HL-60 (cell line): ENCODE measurements at regions not wholly inside any gene's neighbourhood (a gene's known extent, or its start where the extent isn't known, plus 50 kb on each side); places are given as distances from the start of the nearest gene placed in this dataset. TPM values are rescaled to one million over a fixed set of nuclear protein-coding genes. Genes with fewer than 3 reads are reported as not detected.

Experiments
- DNase-seq, 2 experiments: peaks; one replicate each; pipeline ENCODE4 v3.0.0-alpha.2; 2010 to 2020; ENCODE audit warnings: low read depth in 1 of 2, low spot score in 1 of 2
- H3K27ac ChIP-seq: fragments of 250-450 bp; sonication (Bioruptor Pico); replicated peaks from 2 replicates; pipeline ENCODE4 v1.5.1; 2020; ENCODE audit warnings: mild to moderate bottlenecking, moderate library complexity
- H3K27me3 ChIP-seq: fragments of 250-450 bp; sonication (Bioruptor Pico); 2 replicates; pipeline ENCODE4 v1.5.1; 2021; ENCODE audit warnings: mild to moderate bottlenecking, moderate library complexity; ENCODE audit not compliant: insufficient read depth, poor library complexity, severe bottlenecking
- H3K4me3 ChIP-seq: replicated peaks from 2 replicates; pipeline ENCODE4 v1.5.1; 2011; ENCODE audit warnings: mild to moderate bottlenecking, control low read depth, low read length; ENCODE audit not compliant: insufficient read depth
- GABPA ChIP-seq: IDR thresholded peaks from 2 replicates; pipeline ENCODE4 v1.6.1; 2012; ENCODE audit warnings: low read depth
- POLR2AphosphoS5 ChIP-seq: IDR thresholded peaks from 2 replicates; pipeline ENCODE4 v1.6.1; 2012; ENCODE audit warnings: low read depth
- SPI1 ChIP-seq: IDR thresholded peaks from 2 replicates; pipeline ENCODE4 v1.6.1; 2012; ENCODE audit warnings: low read depth, mild to moderate bottlenecking, borderline replicate concordance
- microRNA-seq: library from miRNA; unstranded; fragments of <30 nt; microRNA quantifications from one replicate; pipeline ENCODE4, GENCODE V29; 2018
- TF ChIP-seq, protein P1 (sequence below): IDR thresholded peaks from 2 replicates; pipeline ENCODE4 v1.6.1; 2012; ENCODE audit warnings: low read depth; ENCODE audit not compliant: insufficient replicate concordance
- TF ChIP-seq, protein P2 (sequence below): IDR thresholded peaks from one replicate; pipeline ENCODE4 v1.5.1; 2011; ENCODE audit warnings: low read length, control low read depth, inconsistent platforms; ENCODE audit not compliant: insufficient read depth

DNA sequence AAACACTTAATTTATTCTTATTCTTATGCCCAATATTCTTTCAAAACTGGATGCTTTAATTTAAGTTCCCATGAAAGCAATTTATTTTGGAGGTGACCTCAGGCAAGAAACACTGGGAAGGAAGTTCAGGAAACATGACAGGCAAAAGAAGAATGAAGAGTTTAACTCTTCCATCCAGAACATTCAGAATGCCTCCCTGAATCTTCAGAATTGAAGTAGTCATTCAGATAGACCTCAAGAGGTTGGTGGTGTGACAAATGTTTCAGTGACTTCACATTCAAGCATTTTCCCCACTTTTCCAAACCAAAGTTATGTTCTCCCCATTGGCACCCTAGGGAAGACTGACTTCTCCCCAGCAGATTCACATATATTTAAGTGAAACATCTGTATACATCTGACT lies 110.5 kb downstream of the HAO1 start:
- no peak overlapping the region for H3K4me3 ChIP-seq
- H3K27me3 ChIP-seq = peaks cover 2% of the 10 kb centered on the region
- TF ChIP-seq POLR2AphosphoS5 (no peak), GABPA (no peak), SPI1 (no peak)
- TF ChIP-seq, protein P1, sequence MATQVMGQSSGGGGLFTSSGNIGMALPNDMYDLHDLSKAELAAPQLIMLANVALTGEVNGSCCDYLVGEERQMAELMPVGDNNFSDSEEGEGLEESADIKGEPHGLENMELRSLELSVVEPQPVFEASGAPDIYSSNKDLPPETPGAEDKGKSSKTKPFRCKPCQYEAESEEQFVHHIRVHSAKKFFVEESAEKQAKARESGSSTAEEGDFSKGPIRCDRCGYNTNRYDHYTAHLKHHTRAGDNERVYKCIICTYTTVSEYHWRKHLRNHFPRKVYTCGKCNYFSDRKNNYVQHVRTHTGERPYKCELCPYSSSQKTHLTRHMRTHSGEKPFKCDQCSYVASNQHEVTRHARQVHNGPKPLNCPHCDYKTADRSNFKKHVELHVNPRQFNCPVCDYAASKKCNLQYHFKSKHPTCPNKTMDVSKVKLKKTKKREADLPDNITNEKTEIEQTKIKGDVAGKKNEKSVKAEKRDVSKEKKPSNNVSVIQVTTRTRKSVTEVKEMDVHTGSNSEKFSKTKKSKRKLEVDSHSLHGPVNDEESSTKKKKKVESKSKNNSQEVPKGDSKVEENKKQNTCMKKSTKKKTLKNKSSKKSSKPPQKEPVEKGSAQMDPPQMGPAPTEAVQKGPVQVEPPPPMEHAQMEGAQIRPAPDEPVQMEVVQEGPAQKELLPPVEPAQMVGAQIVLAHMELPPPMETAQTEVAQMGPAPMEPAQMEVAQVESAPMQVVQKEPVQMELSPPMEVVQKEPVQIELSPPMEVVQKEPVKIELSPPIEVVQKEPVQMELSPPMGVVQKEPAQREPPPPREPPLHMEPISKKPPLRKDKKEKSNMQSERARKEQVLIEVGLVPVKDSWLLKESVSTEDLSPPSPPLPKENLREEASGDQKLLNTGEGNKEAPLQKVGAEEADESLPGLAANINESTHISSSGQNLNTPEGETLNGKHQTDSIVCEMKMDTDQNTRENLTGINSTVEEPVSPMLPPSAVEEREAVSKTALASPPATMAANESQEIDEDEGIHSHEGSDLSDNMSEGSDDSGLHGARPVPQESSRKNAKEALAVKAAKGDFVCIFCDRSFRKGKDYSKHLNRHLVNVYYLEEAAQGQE = no peak
- TF ChIP-seq, protein P2, sequence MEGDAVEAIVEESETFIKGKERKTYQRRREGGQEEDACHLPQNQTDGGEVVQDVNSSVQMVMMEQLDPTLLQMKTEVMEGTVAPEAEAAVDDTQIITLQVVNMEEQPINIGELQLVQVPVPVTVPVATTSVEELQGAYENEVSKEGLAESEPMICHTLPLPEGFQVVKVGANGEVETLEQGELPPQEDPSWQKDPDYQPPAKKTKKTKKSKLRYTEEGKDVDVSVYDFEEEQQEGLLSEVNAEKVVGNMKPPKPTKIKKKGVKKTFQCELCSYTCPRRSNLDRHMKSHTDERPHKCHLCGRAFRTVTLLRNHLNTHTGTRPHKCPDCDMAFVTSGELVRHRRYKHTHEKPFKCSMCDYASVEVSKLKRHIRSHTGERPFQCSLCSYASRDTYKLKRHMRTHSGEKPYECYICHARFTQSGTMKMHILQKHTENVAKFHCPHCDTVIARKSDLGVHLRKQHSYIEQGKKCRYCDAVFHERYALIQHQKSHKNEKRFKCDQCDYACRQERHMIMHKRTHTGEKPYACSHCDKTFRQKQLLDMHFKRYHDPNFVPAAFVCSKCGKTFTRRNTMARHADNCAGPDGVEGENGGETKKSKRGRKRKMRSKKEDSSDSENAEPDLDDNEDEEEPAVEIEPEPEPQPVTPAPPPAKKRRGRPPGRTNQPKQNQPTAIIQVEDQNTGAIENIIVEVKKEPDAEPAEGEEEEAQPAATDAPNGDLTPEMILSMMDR = no peak
- no peak for DNase-seq
- H3K27ac ChIP-seq = no peak overlapping the region

Small RNA genes in the stretch of these regions (microRNA-seq; reads per million reads assigned to microRNA genes)
- not detected for gene MIR8062
